SH-SY5Y (cell line): ENCODE measurements at regions not wholly inside any gene's neighbourhood (a gene's known extent, or its start where the extent isn't known, plus 50 kb on each side); places are given as distances from the start of the nearest gene placed in this dataset.

Experiments
- GATA2 ChIP-seq: IDR thresholded peaks from 2 replicates; pipeline ENCODE4 v1.6.1; 2011; ENCODE audit warnings: mild to moderate bottlenecking, low read depth, low read length
- GATA3 ChIP-seq: IDR thresholded peaks from 2 replicates; pipeline ENCODE4 v1.6.1; 2011; ENCODE audit warnings: low read depth, mild to moderate bottlenecking, low read length, moderate library complexity

GRCh38 chr2:128519517-128520215, 201.0 kb upstream of the HS6ST1 start:
- no peak for TF ChIP-seq GATA3
- TF ChIP-seq GATA2, result no peak

GRCh38 chr2:128520340-128520739, 201.7 kb upstream of the HS6ST1 start:
- TF ChIP-seq GATA3 (no peak), GATA2 (no peak)

- TF ChIP-seq GATA2, result no peak
- no peak for TF ChIP-seq GATA3
These were observed 202.1 kb upstream of the HS6ST1 start for GRCh38 chr2:128520791-128521190.

GRCh38 chr2:128521482-128521881, 202.8 kb upstream of the HS6ST1 start:
- TF ChIP-seq GATA2 (no peak), GATA3 (no peak)

GRCh38 chr2:128522829-128523228, 204.2 kb upstream of the HS6ST1 start:
- no peak for TF ChIP-seq GATA2
- TF ChIP-seq GATA3, result no peak

GRCh38 chr2:128523457-128523856, 204.8 kb upstream of the HS6ST1 start:
- TF ChIP-seq GATA3 (no peak), GATA2 (no peak)

GRCh38 chr2:128524183-128524582, 205.5 kb upstream of the HS6ST1 start:
- no peak for TF ChIP-seq GATA2
- TF ChIP-seq GATA3, result no peak

GRCh38 chr2:128525653-128526052, 207.0 kb upstream of the HS6ST1 start:
- TF ChIP-seq GATA2 (no peak), GATA3 (no peak)

GRCh38 chr2:128526455-128526976, 207.8 kb upstream of the HS6ST1 start:
- TF ChIP-seq GATA2 (no peak), GATA3 (no peak)

GRCh38 chr2:128528133-128528532, 209.5 kb upstream of the HS6ST1 start:
- TF ChIP-seq GATA3 (no peak), GATA2 (no peak)

GRCh38 chr2:128530025-128530573, 211.4 kb upstream of the HS6ST1 start:
- no peak for TF ChIP-seq GATA2
- TF ChIP-seq GATA3, result no peak

GRCh38 chr2:128531856-128532255, 213.2 kb upstream of the HS6ST1 start:
- no peak for TF ChIP-seq GATA3

GRCh38 chr2:128533101-128533500, 214.4 kb upstream of the HS6ST1 start:
- no peak for TF ChIP-seq GATA2
- no peak for TF ChIP-seq GATA3

- no peak for TF ChIP-seq GATA2
- no peak for TF ChIP-seq GATA3
These were observed 216.2 kb upstream of the HS6ST1 start for GRCh38 chr2:128534688-128535392.

- TF ChIP-seq GATA3, result no peak
- no peak for TF ChIP-seq GATA2
These were observed 217.3 kb upstream of the HS6ST1 start for GRCh38 chr2:128535953-128536352.
